ENCODE measurements at regions not wholly inside any gene's neighbourhood (a gene's known extent, or its start where the extent isn't known, plus 50 kb on each side); places are given as distances from the start of the nearest gene placed in this dataset.

GRCh38 chr12:124379938-124380754 is 85.3 kb downstream of the RFLNA start:
- peak; percentile 44 to 71 (median 68) for TF ChIP-seq POLR2AphosphoS5 (IDR thresholded peaks at IDR 0.05)
- peak; percentile 65 to 71 (median 68) for TF ChIP-seq CTCF (IDR thresholded peaks at IDR 0.05)
